NOMO-1 treated with dmso at 0.1 percent for 144 hours (cell line): ENCODE measurements at regions not wholly inside any gene's neighbourhood (a gene's known extent, or its start where the extent isn't known, plus 50 kb on each side); places are given as distances from the start of the nearest gene placed in this dataset.
"Not testable (repeated sequence)": the region's sequence is repeated elsewhere in the genome, so short reads cannot be mapped to it uniquely, and the experiment has no call there.

Experiments used
- DNase-seq: peaks from one replicate; lab custom pipeline; 2025; ENCODE audit not compliant: unreplicated experiment; lab: John Stamatoyannopoulos, UW

- no peak for DNase-seq
Observed at GRCh38 chr13:31515427-31515826, 223.9 kb upstream of the RXFP2 start.

- no peak for DNase-seq
Observed at GRCh38 chr13:31517599-31517998, 221.7 kb upstream of the RXFP2 start.

- DNase-seq = no peak
Observed at GRCh38 chr13:31518645-31519044, 220.7 kb upstream of the RXFP2 start.

GRCh38 chr13:31521435-31521834, 217.9 kb upstream of the RXFP2 start:
- no peak for DNase-seq

- no peak for DNase-seq
Observed at GRCh38 chr13:31522396-31522795, 216.9 kb upstream of the RXFP2 start.

GRCh38 chr13:31528176-31528575, 211.2 kb upstream of the RXFP2 start:
- DNase-seq = no peak

- DNase-seq = no peak
Observed at GRCh38 chr13:31528758-31529157, 210.6 kb upstream of the RXFP2 start.

- DNase-seq = no peak
Observed at GRCh38 chr13:31530922-31531321, 208.4 kb upstream of the RXFP2 start.

- no peak for DNase-seq
Observed at GRCh38 chr13:31537052-31537451, 202.3 kb upstream of the RXFP2 start.

GRCh38 chr13:31538067-31539042, 201.0 kb upstream of the RXFP2 start:
- DNase-seq = peak; percentile 68

- DNase-seq = no peak
Observed at GRCh38 chr13:31540281-31540680, 199.0 kb upstream of the RXFP2 start.

- DNase-seq = no peak
Observed at GRCh38 chr13:31543190-31543589, 196.1 kb upstream of the RXFP2 start.

- DNase-seq = no peak
Observed at GRCh38 chr13:31545616-31546015, 193.7 kb upstream of the RXFP2 start.

GRCh38 chr13:31556376-31556775, 182.9 kb upstream of the RXFP2 start:
- DNase-seq = no peak

GRCh38 chr13:31584221-31584620, 155.1 kb upstream of the RXFP2 start:
- not testable (repeated sequence) for DNase-seq

GRCh38 chr13:31587698-31588266, 151.5 kb upstream of the RXFP2 start:
- no peak for DNase-seq

GRCh38 chr13:31588316-31588715, 151.0 kb upstream of the RXFP2 start:
- no peak for DNase-seq

- DNase-seq = no peak
Observed at GRCh38 chr13:31588893-31589292, 150.4 kb upstream of the RXFP2 start.

GRCh38 chr13:31591642-31592233, 147.6 kb upstream of the RXFP2 start:
- no peak for DNase-seq

GRCh38 chr13:31594056-31594455, 145.3 kb upstream of the RXFP2 start:
- no peak for DNase-seq

- DNase-seq = no peak
Observed at GRCh38 chr13:31595563-31595962, 143.8 kb upstream of the RXFP2 start.

GRCh38 chr13:31598990-31599389, 140.3 kb upstream of the RXFP2 start:
- no peak for DNase-seq
